MCF 10A (cell line): ENCODE measurements at regions not wholly inside any gene's neighbourhood (a gene's known extent, or its start where the extent isn't known, plus 50 kb on each side); places are given as distances from the start of the nearest gene placed in this dataset.

Source experiments
- BruUV-seq: library from RNA; stranded (reverse); fragments of 400-500 nt; replicated peaks from 2 replicates; lab custom pipeline; 2021; lab: Mats Ljungman, UMichigan
- CTCF ChIA-PET: fragments of 300-600 bp; sonication (Branson Sonifier 250); formaldehyde crosslinking; extraction: SDS; loops from one replicate; lab custom pipeline; 2021; ENCODE audit warnings: antibody characterized with exemption, inconsistent platforms; lab: Yijun Ruan, JAX
- POLR2A ChIA-PET: fragments of 300-600, 350-650 bp; sonication (Branson Sonifier 250); formaldehyde crosslinking; extraction: SDS; loops from one replicate; lab custom pipeline; 2020; ENCODE audit warnings: antibody characterized with exemption, inconsistent platforms; lab: Yijun Ruan, JAX
- DNase-seq: peaks from one replicate; pipeline ENCODE4 v3.0.0-alpha.2; 2018; ENCODE audit not compliant: unreplicated experiment
- H3K27ac Mint-ChIP-seq: one replicate; pipeline ENCODE4 v1.8.0; 2022; ENCODE audit warnings: mild to moderate bottlenecking, low read depth, mixed read lengths; ENCODE audit not compliant: unreplicated experiment
- H3K27me3 Mint-ChIP-seq: one replicate; pipeline ENCODE4 v1.8.0; 2022; ENCODE audit warnings: mixed read lengths; ENCODE audit not compliant: insufficient read depth, unreplicated experiment
- H3K36me3 Mint-ChIP-seq: one replicate; pipeline ENCODE4 v1.8.0; 2022; ENCODE audit warnings: mild to moderate bottlenecking, moderate library complexity, mixed read lengths; ENCODE audit not compliant: insufficient read depth, unreplicated experiment
- H3K4me1 Mint-ChIP-seq: one replicate; pipeline ENCODE4 v1.8.0; 2022; ENCODE audit warnings: mixed read lengths; ENCODE audit not compliant: insufficient read depth, unreplicated experiment
- H3K4me3 Mint-ChIP-seq: one replicate; pipeline ENCODE4 v1.8.0; 2022; ENCODE audit warnings: mild to moderate bottlenecking, moderate library complexity, mixed read lengths; ENCODE audit not compliant: unreplicated experiment
- H3K9me3 Mint-ChIP-seq: one replicate; pipeline ENCODE4 v1.8.0; 2022; ENCODE audit warnings: mixed read lengths; ENCODE audit not compliant: unreplicated experiment
- CTCF ChIP-seq: fragments of 200-600 bp; IDR thresholded peaks from one replicate; pipeline ENCODE4 v1.8.0; 2022; ENCODE audit warnings: antibody characterized with exemption, mild to moderate bottlenecking; ENCODE audit not compliant: unreplicated experiment
- intact Hi-C: fragments of 100-400 bp; cut with micrococcal nuclease; formaldehyde crosslinking; loops from 2 replicates; pipeline ENCODE4 v1.14.1; 2022

- Mint-ChIP-seq H3K27me3 (no peaks in the 10 kb centered on the region), H3K4me1 (no peaks in the 10 kb centered on the region), H3K36me3 (no peaks in the 10 kb centered on the region), H3K9me3 (no peaks in the 10 kb centered on the region), H3K4me3 (no peak overlapping the region), H3K27ac (no peak overlapping the region)
- POLR2A ChIA-PET = no interaction called here
- no peak for TF ChIP-seq CTCF
- CTCF ChIA-PET = interaction anchor here (0.6 to 0.9 kb wide), 3 partner anchors 76 to 1077 kb away, joined by 3 read pairs; no protein-coding TSS in a partner anchor
- no TSS peak for BruUV-seq
- intact Hi-C loops = no loop called here
- DNase-seq = no peak
Measured at GRCh38 chr1:170789063-170789462, 125.1 kb downstream of the PRRX1 start.

- Mint-ChIP-seq H3K9me3 (no peaks in the 10 kb centered on the region), H3K4me1 (no peaks in the 10 kb centered on the region), H3K27me3 (no peaks in the 10 kb centered on the region), H3K27ac (no peak overlapping the region), H3K36me3 (no peaks in the 10 kb centered on the region), H3K4me3 (no peak overlapping the region)
- intact Hi-C loops = no loop called here
- no peak for TF ChIP-seq CTCF
- POLR2A ChIA-PET = no interaction called here
- CTCF ChIA-PET = interaction anchor here (0.7 to 1.2 kb wide), 2 partner anchors 91 to 164 kb away, joined by 3 read pairs; no protein-coding TSS in a partner anchor
- DNase-seq = peak; percentile 23
- BruUV-seq = no TSS peak
Measured at GRCh38 chr1:170790175-170790574, 126.2 kb downstream of the PRRX1 start.

GRCh38 chr1:170790651-170791071, 126.7 kb downstream of the PRRX1 start:
- peak; percentile 75 for DNase-seq
- CTCF ChIA-PET = interaction anchor here (0.7 to 1.2 kb wide), 2 partner anchors 91 to 165 kb away, joined by 3 read pairs; no protein-coding TSS in a partner anchor
- POLR2A ChIA-PET = no interaction called here
- no peaks in the 10 kb centered on the region for H3K27me3 Mint-ChIP-seq
- TF ChIP-seq CTCF = no peak
- no peaks in the 10 kb centered on the region for H3K36me3 Mint-ChIP-seq
- no peaks in the 10 kb centered on the region for H3K9me3 Mint-ChIP-seq
- no TSS peak for BruUV-seq
- intact Hi-C loops = no loop called here
- H3K27ac Mint-ChIP-seq = no peak overlapping the region
- H3K4me3 Mint-ChIP-seq = no peak overlapping the region
- no peaks in the 10 kb centered on the region for H3K4me1 Mint-ChIP-seq

- intact Hi-C loops = no loop called here
- no peaks in the 10 kb centered on the region for H3K4me1 Mint-ChIP-seq
- no peak for TF ChIP-seq CTCF
- POLR2A ChIA-PET = no interaction called here
- no peaks in the 10 kb centered on the region for H3K36me3 Mint-ChIP-seq
- no peak overlapping the region for H3K4me3 Mint-ChIP-seq
- no peaks in the 10 kb centered on the region for H3K27me3 Mint-ChIP-seq
- CTCF ChIA-PET = no interaction called here
- H3K27ac Mint-ChIP-seq = no peak overlapping the region
- DNase-seq = no peak
- no TSS peak for BruUV-seq
- H3K9me3 Mint-ChIP-seq = no peaks in the 10 kb centered on the region
Measured at GRCh38 chr1:170791941-170792340, 128.0 kb downstream of the PRRX1 start.
